ENCODE measurements at regions not wholly inside any gene's neighbourhood (a gene's known extent, or its start where the extent isn't known, plus 50 kb on each side); places are given as distances from the start of the nearest gene placed in this dataset.

GRCh38 chr5:74957029-74957784, 91.0 kb upstream of the FAM169A start:
- H3K27me3 ChIP-seq (replicated peaks in 1 of 4; ENCODE audit: control extremely low read depth in 1 of 4, control insufficient read depth in 3 of 4, insufficient read depth in 4 of 4, low read length in 3 of 4): peaks cover 0 to 2% (median 0%) of the 10 kb centered on the region in 4 experiments
- H2AFZ ChIP-seq (ENCODE audit: insufficient read depth, low read depth, low read length, poor library complexity, severe bottlenecking): no peak overlapping the region
- no peaks in the 10 kb centered on the region for H3K36me3 ChIP-seq (replicated peaks in 1 of 2; ENCODE audit: control extremely low read depth in 1 of 2, control insufficient read depth in 1 of 2, extremely low read depth in 1 of 2, insufficient read depth in 2 of 2, low read length in 1 of 2)
- Mint-ChIP-seq H3K27me3 (peaks cover 17% of the 10 kb centered on the region), H3K4me1 (no peaks in the 10 kb centered on the region), H3K27ac (no peak overlapping the region), H3K9me3 (ENCODE audit: insufficient read depth) (no peaks in the 10 kb centered on the region), H3K4me3 (no peak overlapping the region)
- no peak overlapping the region for H3K4me3 ChIP-seq (ENCODE audit: control extremely low read depth in 1 of 5, extremely low read depth in 1 of 5, insufficient read depth in 1 of 5, low read depth in 2 of 5, low read length in 4 of 5)
- 93% methylated on average over 5 of the region's 5 CpGs for WGBS (ENCODE audit: insufficient coverage)
- no peak overlapping the region for H3K4me2 ChIP-seq (replicated peaks; ENCODE audit: low read depth, low read length, poor library complexity, severe bottlenecking)
- POLR2A ChIA-PET: no interaction called here
- no peak overlapping the region for H3K9ac ChIP-seq (ENCODE audit: low read length)
- no peak overlapping the region for H3K27ac ChIP-seq (ENCODE audit: low read length in 2 of 2)
- no peaks in the 10 kb centered on the region for H4K20me1 ChIP-seq (ENCODE audit: control insufficient read depth, insufficient read depth, low read length, poor library complexity, severe bottlenecking)
- H3K9me3 ChIP-seq (ENCODE audit: control extremely low read depth in 1 of 3, control insufficient read depth in 2 of 3, insufficient read depth in 1 of 3, low read length in 2 of 3): no peaks in the 10 kb centered on the region
- CTCF ChIA-PET: no interaction called here
- H3K79me2 ChIP-seq (ENCODE audit: control insufficient read depth, insufficient read depth, low read length): no peaks in the 10 kb centered on the region
- TF ChIP-seq EZH2 (IDR thresholded peaks at IDR 0.05; ENCODE audit: borderline replicate concordance, insufficient read depth, low read depth, low read length, poor library complexity, severe bottlenecking) (no peak), CTCF (IDR thresholded peaks at IDR 0.05) (no peak)
- DNase-seq: no peak
- no peak for ATAC-seq (ENCODE audit: low read depth)
- intact Hi-C loops (cut with micrococcal nuclease): no loop called here
- no peaks in the 10 kb centered on the region for H3K4me1 ChIP-seq (ENCODE audit: control insufficient read depth in 2 of 2, insufficient read depth in 2 of 2, low read length in 2 of 2)

- no peak overlapping the region for H3K4me3 ChIP-seq (ENCODE audit: control extremely low read depth in 1 of 5, extremely low read depth in 1 of 5, insufficient read depth in 1 of 5, low read depth in 2 of 5, low read length in 4 of 5)
- no peaks in the 10 kb centered on the region for H3K36me3 ChIP-seq (replicated peaks in 1 of 2; ENCODE audit: control extremely low read depth in 1 of 2, control insufficient read depth in 1 of 2, extremely low read depth in 1 of 2, insufficient read depth in 2 of 2, low read length in 1 of 2)
- no peak overlapping the region for H3K27ac ChIP-seq (ENCODE audit: low read length in 2 of 2)
- no peak overlapping the region for H3K4me2 ChIP-seq (replicated peaks; ENCODE audit: low read depth, low read length, poor library complexity, severe bottlenecking)
- TF ChIP-seq CTCF (IDR thresholded peaks at IDR 0.05) (no peak), EZH2 (IDR thresholded peaks at IDR 0.05; ENCODE audit: borderline replicate concordance, insufficient read depth, low read depth, low read length, poor library complexity, severe bottlenecking) (no peak)
- no peaks in the 10 kb centered on the region for H4K20me1 ChIP-seq (ENCODE audit: control insufficient read depth, insufficient read depth, low read length, poor library complexity, severe bottlenecking)
- CTCF ChIA-PET: no interaction called here
- H3K4me1 ChIP-seq (ENCODE audit: control insufficient read depth in 2 of 2, insufficient read depth in 2 of 2, low read length in 2 of 2): no peaks in the 10 kb centered on the region
- Mint-ChIP-seq H3K4me3 (no peak overlapping the region), H3K27me3 (peaks cover 14% of the 10 kb centered on the region), H3K9me3 (ENCODE audit: insufficient read depth) (no peaks in the 10 kb centered on the region), H3K4me1 (no peaks in the 10 kb centered on the region), H3K27ac (no peak overlapping the region)
- POLR2A ChIA-PET: no interaction called here
- no peaks in the 10 kb centered on the region for H3K79me2 ChIP-seq (ENCODE audit: control insufficient read depth, insufficient read depth, low read length)
- no peaks in the 10 kb centered on the region for H3K9me3 ChIP-seq (ENCODE audit: control extremely low read depth in 1 of 3, control insufficient read depth in 2 of 3, insufficient read depth in 1 of 3, low read length in 2 of 3)
- no peak overlapping the region for H3K9ac ChIP-seq (ENCODE audit: low read length)
- intact Hi-C loops (cut with micrococcal nuclease): no loop called here
- WGBS (ENCODE audit: insufficient coverage): 62% methylated on average over 3 of the region's 4 CpGs
- H2AFZ ChIP-seq (ENCODE audit: insufficient read depth, low read depth, low read length, poor library complexity, severe bottlenecking): no peak overlapping the region
- H3K27me3 ChIP-seq (replicated peaks in 1 of 4; ENCODE audit: control extremely low read depth in 1 of 4, control insufficient read depth in 3 of 4, insufficient read depth in 4 of 4, low read length in 3 of 4): peaks cover 0 to 2% (median 0%) of the 10 kb centered on the region in 4 experiments
- DNase-seq: no peak
- no peak for ATAC-seq (ENCODE audit: low read depth)
Measured at GRCh38 chr5:74956278-74956677, 90.1 kb upstream of the FAM169A start.
